Neural crest cell (in vitro differentiated cells): ENCODE measurements at regions not wholly inside any gene's neighbourhood (a gene's known extent, or its start where the extent isn't known, plus 50 kb on each side); places are given as distances from the start of the nearest gene placed in this dataset.

Source experiments
- DNase-seq: peaks from one replicate; pipeline ENCODE4 v3.0.0; 2021; ENCODE audit warnings: low read depth, mixed read lengths, low spot score
- H3K27ac Mint-ChIP-seq: one replicate; pipeline ENCODE4 v1.8.0; 2021; ENCODE audit warnings: mild to moderate bottlenecking, mixed read lengths; ENCODE audit not compliant: unreplicated experiment
- H3K27me3 Mint-ChIP-seq: 2 replicates; pipeline ENCODE4 v1.8.0; 2021; ENCODE audit warnings: low read depth, mild to moderate bottlenecking, mixed read lengths
- H3K36me3 Mint-ChIP-seq: 2 replicates; pipeline ENCODE4 v1.8.0; 2021; ENCODE audit warnings: low read depth, mild to moderate bottlenecking, mixed read lengths
- H3K4me1 Mint-ChIP-seq: 2 replicates; pipeline ENCODE4 v1.8.0; 2021; ENCODE audit warnings: mixed read lengths
- H3K4me3 Mint-ChIP-seq: one replicate; pipeline ENCODE4 v1.8.0; 2021; ENCODE audit warnings: mild to moderate bottlenecking, mixed read lengths
- H3K9me3 Mint-ChIP-seq: 2 replicates; pipeline ENCODE4 v1.8.0; 2021; ENCODE audit warnings: mixed read lengths
- TF ChIP-seq, protein P1 (sequence below): fragments of 200-600 bp; sonication (generic); conservative IDR thresholded peaks from 2 replicates; pipeline ENCODE4 v1.5.0; 2021; ENCODE audit warnings: antibody characterized with exemption, mild to moderate bottlenecking

DNA sequence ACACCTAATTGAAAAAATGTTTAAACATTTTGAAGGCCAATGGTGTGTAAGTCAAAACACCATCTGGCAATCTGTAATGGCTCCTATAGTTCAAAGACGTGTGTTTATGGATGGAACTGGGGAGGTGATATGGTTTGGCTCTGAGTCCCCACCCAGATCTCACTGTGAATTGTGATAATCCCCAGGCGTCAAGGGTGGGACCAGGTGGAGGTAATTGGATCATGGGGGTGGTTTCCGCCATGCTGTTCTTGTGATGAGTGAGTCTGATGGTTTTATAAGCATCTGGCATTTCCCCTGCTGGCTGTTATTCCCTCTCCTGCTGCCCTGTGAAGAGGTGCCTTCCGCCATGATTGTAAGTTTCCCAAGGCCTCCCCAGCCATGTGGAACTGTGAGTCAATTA is 52.2 kb downstream of the ADRA2C start:
- TF ChIP-seq, protein P1, sequence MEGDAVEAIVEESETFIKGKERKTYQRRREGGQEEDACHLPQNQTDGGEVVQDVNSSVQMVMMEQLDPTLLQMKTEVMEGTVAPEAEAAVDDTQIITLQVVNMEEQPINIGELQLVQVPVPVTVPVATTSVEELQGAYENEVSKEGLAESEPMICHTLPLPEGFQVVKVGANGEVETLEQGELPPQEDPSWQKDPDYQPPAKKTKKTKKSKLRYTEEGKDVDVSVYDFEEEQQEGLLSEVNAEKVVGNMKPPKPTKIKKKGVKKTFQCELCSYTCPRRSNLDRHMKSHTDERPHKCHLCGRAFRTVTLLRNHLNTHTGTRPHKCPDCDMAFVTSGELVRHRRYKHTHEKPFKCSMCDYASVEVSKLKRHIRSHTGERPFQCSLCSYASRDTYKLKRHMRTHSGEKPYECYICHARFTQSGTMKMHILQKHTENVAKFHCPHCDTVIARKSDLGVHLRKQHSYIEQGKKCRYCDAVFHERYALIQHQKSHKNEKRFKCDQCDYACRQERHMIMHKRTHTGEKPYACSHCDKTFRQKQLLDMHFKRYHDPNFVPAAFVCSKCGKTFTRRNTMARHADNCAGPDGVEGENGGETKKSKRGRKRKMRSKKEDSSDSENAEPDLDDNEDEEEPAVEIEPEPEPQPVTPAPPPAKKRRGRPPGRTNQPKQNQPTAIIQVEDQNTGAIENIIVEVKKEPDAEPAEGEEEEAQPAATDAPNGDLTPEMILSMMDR = no peak
- H3K9me3 Mint-ChIP-seq = no peaks in the 10 kb centered on the region
- H3K27me3 Mint-ChIP-seq = peaks cover 12% of the 10 kb centered on the region
- DNase-seq = no peak
- H3K27ac Mint-ChIP-seq = no peak overlapping the region
- no peak overlapping the region for H3K4me3 Mint-ChIP-seq
- no peaks in the 10 kb centered on the region for H3K4me1 Mint-ChIP-seq
- no peaks in the 10 kb centered on the region for H3K36me3 Mint-ChIP-seq

DNA sequence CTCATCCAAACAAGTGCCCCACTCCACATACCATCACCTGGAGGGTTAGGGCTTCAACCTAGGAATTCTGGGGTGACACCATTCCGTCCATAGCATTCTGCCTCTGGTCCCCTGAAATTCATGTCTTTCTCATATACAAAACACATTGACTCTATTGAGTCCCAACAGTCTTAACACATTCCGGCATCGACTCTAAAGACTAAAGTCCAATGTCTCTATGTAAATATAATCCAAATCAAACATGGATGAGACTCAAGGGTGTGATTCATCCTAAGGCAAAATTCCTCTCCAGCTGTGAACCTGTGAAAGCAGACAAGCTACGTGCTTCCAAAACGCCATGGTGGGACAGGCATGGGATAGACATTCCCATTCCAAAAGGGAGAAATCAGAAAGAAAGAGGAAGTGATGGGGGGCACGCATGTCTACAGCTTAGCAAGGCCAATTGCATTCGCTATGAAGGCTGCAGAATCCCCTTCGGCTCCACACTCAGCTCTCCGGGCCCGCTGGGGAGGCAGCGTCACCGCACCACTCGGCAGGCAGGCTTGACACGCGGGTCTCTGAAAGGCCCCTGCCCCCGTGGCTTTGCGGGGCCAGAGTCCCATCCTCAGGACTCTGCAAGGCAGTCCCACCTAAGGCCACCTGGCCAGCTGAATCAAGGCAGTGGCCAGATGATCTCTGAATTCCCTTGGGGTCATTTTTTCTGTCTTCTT is 53.2 kb downstream of the ADRA2C start:
- no peaks in the 10 kb centered on the region for H3K4me1 Mint-ChIP-seq
- no peak overlapping the region for H3K27ac Mint-ChIP-seq
- H3K4me3 Mint-ChIP-seq = no peak overlapping the region
- DNase-seq = no peak
- TF ChIP-seq, protein P1 = no peak
- H3K27me3 Mint-ChIP-seq = peaks cover 17% of the 10 kb centered on the region
- H3K36me3 Mint-ChIP-seq = no peaks in the 10 kb centered on the region
- H3K9me3 Mint-ChIP-seq = no peaks in the 10 kb centered on the region

DNA sequence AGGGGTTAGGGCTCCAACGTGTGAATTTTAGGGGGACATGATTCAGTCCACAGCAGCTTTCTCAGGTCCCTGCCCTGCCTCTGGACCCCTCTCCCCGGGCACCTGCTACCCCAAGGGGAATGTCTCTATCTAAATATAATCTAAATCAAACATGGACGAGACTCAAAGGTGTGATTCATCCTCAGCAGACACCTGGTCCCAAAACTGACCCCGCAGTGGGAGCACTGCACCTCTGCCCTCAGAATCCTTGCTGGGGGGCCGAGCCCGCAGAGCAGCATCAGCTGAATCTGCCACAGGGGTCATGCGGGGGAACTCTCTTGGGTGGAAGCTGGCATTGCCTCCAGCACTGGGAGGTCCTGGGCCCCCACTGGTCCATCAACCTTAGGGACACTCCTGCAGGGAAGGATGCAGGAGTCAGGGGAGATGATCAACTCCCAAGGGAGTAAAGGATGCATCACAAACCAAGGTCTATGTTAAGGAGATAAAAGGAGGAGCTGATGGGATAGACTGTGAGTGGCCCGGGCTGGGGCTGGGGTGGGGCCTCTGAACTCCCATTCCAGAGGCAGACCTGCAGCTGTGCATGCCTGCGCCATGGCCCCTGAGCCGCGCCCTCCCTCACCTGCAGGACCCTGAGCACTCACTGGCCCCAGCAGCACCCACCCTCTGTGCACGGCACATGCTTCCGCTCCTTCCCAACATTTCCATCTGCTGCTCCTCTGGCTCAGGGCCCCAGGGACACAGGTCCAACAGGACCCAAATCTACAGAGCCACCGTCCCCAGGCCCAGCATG is 54.0 kb downstream of the ADRA2C start:
- Mint-ChIP-seq H3K36me3 (no peaks in the 10 kb centered on the region), H3K4me3 (no peak overlapping the region), H3K27ac (no peak overlapping the region), H3K9me3 (no peaks in the 10 kb centered on the region), H3K27me3 (peaks cover 25% of the 10 kb centered on the region), H3K4me1 (no peaks in the 10 kb centered on the region)
- DNase-seq = no peak
- TF ChIP-seq, protein P1 = no peak

DNA sequence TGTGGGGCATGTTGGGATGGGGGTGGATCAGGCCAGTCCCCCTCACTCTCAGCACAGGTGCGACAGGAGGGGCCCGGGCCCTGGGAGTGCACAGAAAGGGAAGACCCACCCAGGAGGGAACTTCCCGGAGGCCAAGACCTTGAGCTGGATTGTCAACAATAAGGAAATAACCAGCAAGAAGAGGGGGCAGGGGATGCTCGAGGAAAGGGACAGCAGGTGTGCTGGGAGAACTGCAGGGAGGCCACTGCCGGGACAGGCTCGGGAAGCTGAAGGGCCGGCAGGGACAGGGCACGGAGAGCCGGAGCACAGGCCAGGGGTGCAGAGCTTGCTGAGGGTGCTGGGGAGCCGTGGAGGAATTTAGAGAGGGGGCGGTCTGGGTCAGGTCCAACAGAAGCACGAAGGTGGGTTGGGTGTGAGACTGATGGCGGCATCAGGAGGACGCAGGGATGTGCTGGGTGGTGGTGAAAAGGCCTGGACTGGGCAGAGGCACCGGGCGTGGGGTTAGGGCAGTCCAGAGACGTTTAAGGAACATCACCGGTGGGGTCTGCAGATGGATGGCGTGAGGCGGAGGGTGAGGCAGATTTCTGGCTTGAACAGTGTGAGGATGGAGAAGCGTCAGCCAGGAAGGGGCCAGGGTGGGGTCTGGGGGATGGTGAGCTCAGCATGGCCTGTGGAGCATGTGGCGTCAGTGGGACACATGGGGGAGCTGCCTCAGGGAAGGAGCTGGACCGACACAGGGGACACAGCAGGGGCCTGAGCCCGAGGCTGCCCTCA is 54.8 kb downstream of the ADRA2C start:
- DNase-seq = no peak
- Mint-ChIP-seq H3K36me3 (no peaks in the 10 kb centered on the region), H3K27me3 (peaks cover 28% of the 10 kb centered on the region), H3K4me1 (no peaks in the 10 kb centered on the region), H3K4me3 (no peak overlapping the region), H3K27ac (peak overlapping the region; percentile 84), H3K9me3 (no peaks in the 10 kb centered on the region)
- TF ChIP-seq, protein P1 = no peak

DNA sequence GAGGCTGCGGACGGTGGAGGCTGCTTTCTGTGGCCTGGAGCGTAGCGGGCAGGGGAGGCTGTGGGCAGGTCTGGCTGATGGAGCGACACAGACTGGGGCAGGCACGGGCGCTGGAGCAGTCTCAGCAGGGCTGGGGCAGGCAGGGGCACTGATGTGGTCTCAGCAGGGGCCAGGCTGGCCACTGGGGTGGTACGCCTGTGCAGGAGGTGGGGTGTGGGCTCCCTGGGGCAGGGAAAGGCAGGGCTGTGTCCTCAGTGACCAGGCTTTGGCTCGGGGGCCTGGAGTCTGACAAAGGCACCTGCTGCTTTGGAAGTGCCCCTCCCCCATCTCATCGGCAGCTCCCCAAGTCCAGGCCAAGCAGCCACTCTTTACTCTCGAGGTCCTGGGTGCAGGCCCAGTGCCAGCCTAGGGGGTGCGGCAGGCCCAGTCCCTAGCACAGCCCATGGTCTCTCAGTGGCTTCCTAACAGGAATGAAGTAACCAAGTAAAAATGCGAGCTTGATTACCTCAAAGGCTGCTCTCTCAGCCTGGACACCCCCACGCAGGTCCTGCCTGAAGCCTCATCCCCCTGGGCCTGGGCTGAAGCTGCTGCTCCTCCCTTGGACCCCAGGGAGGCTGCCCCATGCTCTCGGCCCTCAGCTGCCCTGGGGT is 55.5 kb downstream of the ADRA2C start:
- DNase-seq = no peak
- Mint-ChIP-seq H3K4me3 (no peak overlapping the region), H3K4me1 (no peaks in the 10 kb centered on the region), H3K27me3 (peaks cover 31% of the 10 kb centered on the region), H3K27ac (no peak overlapping the region), H3K9me3 (no peaks in the 10 kb centered on the region), H3K36me3 (no peaks in the 10 kb centered on the region)
- TF ChIP-seq, protein P1 = no peak
